ENCODE measurements at regions not wholly inside any gene's neighbourhood (a gene's known extent, or its start where the extent isn't known, plus 50 kb on each side); places are given as distances from the start of the nearest gene placed in this dataset.

- no peak for DNase-seq
These were observed 51.2 kb upstream of the PCBD1 start for GRCh38 chr10:70939441-70940003.

- DNase-seq: no peak
These were observed 52.6 kb upstream of the PCBD1 start for GRCh38 chr10:70940834-70941568.

GRCh38 chr10:70942125-70942524 lies 53.8 kb upstream of the PCBD1 start:
- DNase-seq: no peak

- no peak for DNase-seq
These were observed 54.4 kb upstream of the PCBD1 start for GRCh38 chr10:70942725-70943124.

- DNase-seq: no peak
These were observed 54.9 kb upstream of the PCBD1 start for GRCh38 chr10:70943249-70943648.

GRCh38 chr10:70943841-70944466 lies 55.6 kb upstream of the PCBD1 start:
- no peak for DNase-seq

- DNase-seq: no peak
These were observed 61.7 kb upstream of the PCBD1 start for GRCh38 chr10:70950037-70950436.

GRCh38 chr10:70950801-70951200 lies 62.4 kb upstream of the PCBD1 start:
- DNase-seq: no peak

- DNase-seq: no peak
These were observed 64.0 kb upstream of the PCBD1 start for GRCh38 chr10:70952401-70952800.

- no peak for DNase-seq
These were observed 64.6 kb upstream of the PCBD1 start for GRCh38 chr10:70952921-70953320.

- DNase-seq: no peak
These were observed 66.2 kb upstream of the PCBD1 start for GRCh38 chr10:70954381-70955176.

- no peak for DNase-seq
These were observed 67.8 kb upstream of the PCBD1 start for GRCh38 chr10:70956029-70956759.

GRCh38 chr10:70958396-70958795 lies 70.0 kb upstream of the PCBD1 start:
- no peak for DNase-seq

- no peak for DNase-seq
These were observed 72.0 kb upstream of the PCBD1 start for GRCh38 chr10:70960316-70960715.

GRCh38 chr10:70960783-70961570 lies 72.6 kb upstream of the PCBD1 start:
- DNase-seq: no peak

GRCh38 chr10:70962686-70963085 lies 74.3 kb upstream of the PCBD1 start:
- no peak for DNase-seq

GRCh38 chr10:70963271-70963670 lies 74.9 kb upstream of the PCBD1 start:
- no peak for DNase-seq

GRCh38 chr10:70964245-70964644 lies 75.9 kb upstream of the PCBD1 start:
- no peak for DNase-seq

GRCh38 chr10:70964881-70965280 lies 76.5 kb upstream of the PCBD1 start:
- DNase-seq: no peak

- no peak for DNase-seq
These were observed 77.2 kb upstream of the PCBD1 start for GRCh38 chr10:70965566-70965965.

- DNase-seq: no peak
These were observed 78.5 kb upstream of the PCBD1 start for GRCh38 chr10:70966646-70967553.

Measured in NCI-H510A (cell line).